GM18909 (cell line): ENCODE measurements at regions not wholly inside any gene's neighbourhood (a gene's known extent, or its start where the extent isn't known, plus 50 kb on each side); places are given as distances from the start of the nearest gene placed in this dataset.

Experiments
- ATAC-seq: cut with Tn5 transposase; IDR thresholded peaks from one replicate; pipeline ENCODE4 v1.9.1; 2021; ENCODE audit warnings: mild to moderate bottlenecking; ENCODE audit not compliant: unreplicated experiment, poor library complexity

GRCh38 chr10:57262892-57263291 lies 901.8 kb upstream of the ZWINT start:
- no peak for ATAC-seq

- no peak for ATAC-seq
Measured at GRCh38 chr10:57260175-57260574, 899.1 kb upstream of the ZWINT start.

GRCh38 chr10:57249615-57250281 lies 888.7 kb upstream of the ZWINT start:
- no peak for ATAC-seq

- ATAC-seq, result no peak
Measured at GRCh38 chr10:57247271-57247670, 886.2 kb upstream of the ZWINT start.

GRCh38 chr10:57225920-57226319 lies 864.9 kb upstream of the ZWINT start:
- ATAC-seq, result no peak

- no peak for ATAC-seq
Measured at GRCh38 chr10:57224811-57225210, 863.8 kb upstream of the ZWINT start.

- ATAC-seq, result no peak
Measured at GRCh38 chr10:57222603-57223002, 861.5 kb upstream of the ZWINT start.

GRCh38 chr10:57222129-57222528 lies 861.1 kb upstream of the ZWINT start:
- ATAC-seq, result no peak

GRCh38 chr10:57221674-57222073 lies 860.6 kb upstream of the ZWINT start:
- no peak for ATAC-seq

GRCh38 chr10:57218382-57218781 lies 857.3 kb upstream of the ZWINT start:
- ATAC-seq, result no peak

GRCh38 chr10:57202356-57202755 lies 841.3 kb upstream of the ZWINT start:
- no peak for ATAC-seq

GRCh38 chr10:57188846-57189245 lies 827.8 kb upstream of the ZWINT start:
- no peak for ATAC-seq

GRCh38 chr10:57186201-57186600 lies 825.1 kb upstream of the ZWINT start:
- no peak for ATAC-seq

- ATAC-seq, result no peak
Measured at GRCh38 chr10:57169597-57169996, 808.5 kb upstream of the ZWINT start.

- ATAC-seq, result no peak
Measured at GRCh38 chr10:57168611-57169240, 807.7 kb upstream of the ZWINT start.

- no peak for ATAC-seq
Measured at GRCh38 chr10:57165671-57166070, 804.6 kb upstream of the ZWINT start.

- ATAC-seq, result no peak
Measured at GRCh38 chr10:57162231-57162630, 801.2 kb upstream of the ZWINT start.

GRCh38 chr10:57161157-57161556 lies 800.1 kb upstream of the ZWINT start:
- no peak for ATAC-seq

GRCh38 chr10:57145548-57145947 lies 784.5 kb upstream of the ZWINT start:
- ATAC-seq, result no peak

- no peak for ATAC-seq
Measured at GRCh38 chr10:57142925-57143576, 782.0 kb upstream of the ZWINT start.

GRCh38 chr10:57141708-57142107 lies 780.6 kb upstream of the ZWINT start:
- ATAC-seq, result no peak

- no peak for ATAC-seq
Measured at GRCh38 chr10:57119684-57120083, 758.6 kb upstream of the ZWINT start.
